ENCODE measurements at regions not wholly inside any gene's neighbourhood (a gene's known extent, or its start where the extent isn't known, plus 50 kb on each side); places are given as distances from the start of the nearest gene placed in this dataset.
A peak's percentile ranks its signal among the peaks of the same experiment; 100 is the strongest.

- no peak for DNase-seq
- intact Hi-C loops (cut with DNase I): no loop called here
These were observed 109.0 kb upstream of the SLC4A7 start for GRCh38 chr3:27593173-27593572.

DNA sequence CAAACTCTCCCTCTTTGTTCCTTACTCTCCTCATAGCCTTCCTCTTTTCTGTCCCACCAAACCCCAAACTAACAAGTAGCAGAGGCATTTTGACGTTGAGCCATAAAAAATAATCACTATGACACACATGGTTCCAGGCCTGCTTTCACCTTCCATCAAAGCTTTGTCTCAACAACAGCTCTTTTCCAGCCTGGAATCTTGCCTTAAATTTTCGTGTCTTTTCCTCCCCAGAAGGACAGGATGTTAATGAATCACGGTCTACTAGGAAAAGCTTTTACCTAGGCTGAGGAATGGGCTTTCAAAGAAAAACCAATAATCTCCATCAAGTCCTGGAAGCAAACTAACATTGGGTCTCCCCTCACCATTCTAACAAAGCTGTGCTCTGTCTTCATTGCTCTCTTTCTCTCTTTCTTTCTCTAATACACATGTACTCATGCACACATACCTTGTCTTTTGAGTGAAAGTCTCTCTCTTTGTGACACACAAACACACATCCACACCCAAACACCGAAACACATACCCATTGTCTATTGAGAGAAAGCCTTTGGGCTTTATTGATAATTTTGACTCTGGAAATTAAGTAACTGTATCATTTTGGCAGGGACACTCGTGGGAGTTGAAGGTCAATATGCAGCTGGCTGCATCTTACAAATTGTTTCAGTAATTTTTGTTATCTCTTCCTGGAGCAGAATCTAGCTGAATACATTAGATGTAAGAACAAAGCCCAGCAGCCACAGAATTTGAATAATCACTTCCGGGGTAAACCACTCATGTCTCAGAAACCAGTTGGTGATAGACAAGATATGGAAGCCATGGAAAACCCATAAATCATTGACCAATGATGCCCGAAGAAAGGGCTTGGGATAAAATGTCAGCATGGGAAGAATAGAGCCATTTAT, 107.4 kb upstream of the SLC4A7 start:
- DNase-seq: no peak
- intact Hi-C loops (cut with DNase I): no loop called here

GRCh38 chr3:27590437-27591298, 106.5 kb upstream of the SLC4A7 start:
- intact Hi-C loops (cut with DNase I): no loop called here
- DNase-seq: no peak

- DNase-seq: no peak
These were observed 105.6 kb upstream of the SLC4A7 start for GRCh38 chr3:27589795-27590194.

GRCh38 chr3:27585429-27585828, 101.2 kb upstream of the SLC4A7 start:
- intact Hi-C loops (cut with DNase I): no loop called here
- no peak for DNase-seq

More at GRCh38 chr3:27589795-27590194, 105.6 kb upstream of the SLC4A7 start:
- intact Hi-C loops (cut with DNase I): no loop called here

DNA sequence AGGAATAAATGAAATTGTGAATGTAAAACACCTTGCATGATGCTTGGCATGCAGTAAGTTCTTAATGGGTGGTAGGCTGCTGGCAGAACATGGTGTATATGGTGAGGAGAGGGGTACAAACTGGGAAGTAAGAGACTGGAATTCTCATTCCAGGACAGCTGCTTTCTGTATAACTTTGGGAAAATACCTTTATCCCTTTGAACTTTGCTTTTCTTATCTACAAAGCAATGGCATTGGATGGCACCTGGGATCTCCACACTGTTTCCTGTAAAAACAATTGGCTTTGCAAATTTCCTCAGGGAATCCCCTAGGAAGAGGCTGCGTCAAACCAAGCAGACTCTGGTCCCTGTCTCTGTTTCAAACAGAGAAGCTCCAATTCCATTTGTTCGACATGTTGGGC, 100.7 kb upstream of the SLC4A7 start:
- DNase-seq: no peak

DNA sequence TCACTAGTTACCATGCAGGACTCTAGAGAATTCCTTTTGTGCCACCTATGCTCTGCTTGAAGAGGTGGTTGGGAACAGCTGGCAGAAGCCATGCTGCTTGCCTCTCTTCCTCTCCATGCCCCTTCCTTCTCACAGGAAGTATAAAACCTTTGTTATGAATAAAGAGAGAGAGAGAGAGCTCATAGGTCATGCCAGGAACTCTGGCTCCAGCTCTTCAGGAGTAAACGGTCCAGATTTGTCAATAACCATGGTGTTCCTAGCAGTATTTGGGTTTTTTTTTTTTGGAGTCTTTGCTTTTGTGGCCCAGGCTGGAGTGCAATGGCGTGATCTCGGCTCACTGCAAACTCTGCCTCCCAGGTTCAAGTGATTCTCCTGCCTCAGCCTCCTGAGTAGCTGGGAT, 97.7 kb upstream of the SLC4A7 start:
- no peak for DNase-seq
- intact Hi-C loops (cut with DNase I): no loop called here

More for the DNA sequence above, 100.7 kb upstream of the SLC4A7 start:
- intact Hi-C loops (cut with DNase I): no loop called here

DNA sequence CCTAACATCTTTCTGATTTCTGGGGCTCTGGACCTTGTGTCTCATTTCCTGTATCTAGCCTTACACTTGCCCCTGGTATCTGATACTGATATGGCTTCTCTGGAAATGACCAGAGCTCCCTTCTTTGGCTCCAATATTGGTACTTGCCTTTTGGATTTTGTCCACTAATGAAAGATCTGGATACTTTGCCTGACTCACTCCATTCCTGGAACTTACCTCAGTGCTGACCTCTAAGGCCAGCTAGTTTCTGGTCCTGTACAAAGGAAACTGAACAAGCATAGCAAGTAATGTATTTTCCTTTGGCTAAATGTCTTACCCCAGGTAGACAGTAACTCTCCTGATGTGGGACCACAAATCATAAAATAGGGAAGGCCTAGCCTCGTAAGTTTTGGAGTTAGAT, 93.8 kb upstream of the SLC4A7 start:
- no peak for DNase-seq
- intact Hi-C loops (cut with DNase I): no loop called here

GRCh38 chr3:27577504-27577903, 93.3 kb upstream of the SLC4A7 start:
- intact Hi-C loops (cut with DNase I): no loop called here
- DNase-seq: no peak

- DNase-seq: no peak
- intact Hi-C loops (cut with DNase I): no loop called here
These were observed 92.0 kb upstream of the SLC4A7 start for GRCh38 chr3:27576171-27576570.

DNA sequence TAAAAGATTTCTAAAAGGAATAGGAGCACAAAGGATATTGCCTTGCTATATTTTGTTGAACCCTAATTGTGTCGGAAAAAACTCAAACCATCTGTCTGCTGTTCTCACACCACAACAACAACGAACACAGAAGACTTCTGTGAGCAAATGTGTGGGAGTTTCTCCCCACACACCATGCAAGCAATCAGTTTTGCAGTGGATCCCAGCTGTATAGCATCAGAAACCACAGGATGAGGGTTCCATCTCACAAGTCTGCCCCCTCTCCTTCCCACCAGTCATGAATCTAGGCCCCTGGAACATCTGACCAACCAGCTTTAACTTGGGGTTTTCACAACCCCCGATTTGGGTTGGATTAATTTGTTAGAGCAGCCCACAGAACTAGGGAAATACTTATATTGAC, 91.3 kb upstream of the SLC4A7 start:
- DNase-seq: no peak
- intact Hi-C loops (cut with DNase I): no loop called here

DNA sequence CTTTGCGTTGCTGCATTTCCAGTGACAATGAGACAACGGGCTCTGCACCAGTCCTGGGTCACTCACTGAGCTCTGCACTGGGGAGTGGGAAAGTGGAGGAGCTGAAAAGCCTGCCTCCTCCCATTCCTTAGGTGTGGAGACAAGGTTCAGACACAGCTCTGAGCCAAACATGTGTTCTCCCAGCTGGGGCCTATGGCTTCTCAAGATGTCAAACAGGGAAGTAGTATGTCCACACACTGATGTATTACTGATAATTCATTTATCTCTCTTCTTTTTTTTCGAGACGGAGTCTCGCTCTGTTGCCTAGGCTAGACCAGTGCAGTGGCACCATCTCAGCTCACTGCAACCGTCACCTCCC, 90.2 kb upstream of the SLC4A7 start:
- intact Hi-C loops (cut with DNase I): no loop called here

GRCh38 chr3:27573780-27574437, 89.7 kb upstream of the SLC4A7 start:
- DNase-seq: no peak
- intact Hi-C loops (cut with DNase I): no loop called here

More for the DNA sequence above, 90.2 kb upstream of the SLC4A7 start:
- no peak for DNase-seq

DNA sequence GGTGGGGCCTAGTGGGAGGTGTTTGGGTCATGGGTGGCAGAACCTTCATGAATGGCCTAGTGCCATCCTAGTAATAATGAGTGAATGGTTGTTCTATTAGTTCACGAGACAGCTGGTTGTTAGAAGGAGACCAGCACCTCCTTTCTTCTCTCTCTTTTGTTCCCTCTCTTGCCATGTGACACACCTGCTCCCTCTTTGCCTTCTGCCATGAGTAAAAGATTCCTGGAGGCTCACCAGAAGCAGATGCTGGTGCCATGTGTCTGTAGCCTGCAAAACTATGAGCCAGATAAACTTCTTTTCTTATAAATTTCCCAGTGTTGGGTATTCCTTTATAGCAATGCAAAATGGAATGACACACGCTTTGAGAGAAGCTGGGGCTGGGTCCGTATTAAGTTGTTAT, 89.0 kb upstream of the SLC4A7 start:
- peak in 1 of 10 donors; percentile 13 for DNase-seq
- intact Hi-C loops (cut with DNase I): no loop called here

DNA sequence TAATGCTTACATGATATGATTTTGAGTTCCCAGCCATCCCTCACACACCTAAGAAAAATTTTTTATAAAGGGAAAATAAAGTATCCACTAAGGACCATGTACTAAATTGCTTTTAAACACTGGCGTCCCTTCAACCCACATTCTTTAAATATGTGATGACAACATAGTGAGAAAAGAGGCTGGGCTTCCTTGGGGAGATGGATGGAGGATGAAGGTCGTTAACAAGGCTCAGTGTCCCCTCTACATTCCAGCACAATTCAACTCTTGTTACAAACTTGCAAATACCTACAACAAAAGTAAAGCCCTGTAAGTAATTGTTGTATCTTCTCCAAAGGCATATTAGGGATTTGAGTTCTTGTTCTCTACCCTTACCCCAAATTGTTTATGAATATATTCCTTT, 87.2 kb upstream of the SLC4A7 start:
- DNase-seq: no peak
- intact Hi-C loops (cut with DNase I): no loop called here

DNA sequence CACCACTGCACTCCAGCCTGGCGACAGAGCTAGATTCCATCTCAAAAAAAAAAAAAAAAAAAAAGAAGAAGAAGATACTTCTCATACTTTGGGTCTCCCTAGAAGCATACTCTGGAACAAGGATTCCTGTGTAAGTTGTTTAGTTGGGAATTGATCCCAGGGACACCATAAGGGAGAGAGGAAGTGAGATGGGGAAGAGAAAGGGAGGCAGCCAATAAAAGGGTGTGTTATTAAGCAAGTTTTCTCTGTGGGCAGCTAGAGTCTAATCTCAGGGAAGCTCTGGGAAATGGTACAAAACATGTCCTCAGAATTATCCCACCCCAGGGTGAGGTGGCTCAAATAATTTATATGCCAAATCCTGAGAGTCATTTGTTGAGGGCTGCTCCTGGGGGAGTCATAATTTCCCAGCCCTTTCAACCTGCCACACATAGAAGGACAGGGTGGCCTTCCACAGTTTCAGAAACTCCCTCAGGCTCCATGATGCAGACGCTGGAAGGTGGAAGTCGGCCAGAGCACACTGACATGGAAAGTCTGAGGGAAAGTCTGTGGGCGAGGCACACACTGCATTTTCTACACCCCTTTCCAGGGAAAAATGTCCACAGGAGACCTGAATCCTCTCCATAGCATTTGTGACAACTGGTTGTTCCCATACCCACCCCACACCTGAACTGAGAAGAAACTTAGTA, 86.4 kb upstream of the SLC4A7 start:
- DNase-seq: no peak
- intact Hi-C loops (cut with DNase I): no loop called here

GRCh38 chr3:27568393-27568792, 84.2 kb upstream of the SLC4A7 start:
- intact Hi-C loops (cut with DNase I): no loop called here
- peak; percentile 42 to 95 (median 69) for DNase-seq

DNA sequence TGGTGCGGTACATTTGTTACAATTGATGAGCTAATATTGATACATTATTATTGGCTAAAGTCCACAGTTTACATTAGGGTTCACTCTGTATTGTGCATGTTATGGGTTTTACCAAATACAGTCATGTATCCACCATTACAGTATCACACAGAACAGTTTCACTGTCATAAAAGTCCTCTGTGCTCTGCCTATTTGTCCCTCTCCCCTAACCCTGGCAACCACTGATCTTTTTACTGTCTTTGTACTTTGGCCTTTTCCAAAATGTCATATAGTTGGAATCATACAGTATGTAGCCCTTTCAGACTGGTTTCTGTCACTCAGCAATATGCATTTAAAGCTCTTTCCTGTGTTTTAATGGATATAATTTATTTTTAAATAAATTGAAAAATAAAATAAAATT, 83.1 kb upstream of the SLC4A7 start:
- intact Hi-C loops (cut with DNase I): no loop called here
- DNase-seq: no peak

DNA sequence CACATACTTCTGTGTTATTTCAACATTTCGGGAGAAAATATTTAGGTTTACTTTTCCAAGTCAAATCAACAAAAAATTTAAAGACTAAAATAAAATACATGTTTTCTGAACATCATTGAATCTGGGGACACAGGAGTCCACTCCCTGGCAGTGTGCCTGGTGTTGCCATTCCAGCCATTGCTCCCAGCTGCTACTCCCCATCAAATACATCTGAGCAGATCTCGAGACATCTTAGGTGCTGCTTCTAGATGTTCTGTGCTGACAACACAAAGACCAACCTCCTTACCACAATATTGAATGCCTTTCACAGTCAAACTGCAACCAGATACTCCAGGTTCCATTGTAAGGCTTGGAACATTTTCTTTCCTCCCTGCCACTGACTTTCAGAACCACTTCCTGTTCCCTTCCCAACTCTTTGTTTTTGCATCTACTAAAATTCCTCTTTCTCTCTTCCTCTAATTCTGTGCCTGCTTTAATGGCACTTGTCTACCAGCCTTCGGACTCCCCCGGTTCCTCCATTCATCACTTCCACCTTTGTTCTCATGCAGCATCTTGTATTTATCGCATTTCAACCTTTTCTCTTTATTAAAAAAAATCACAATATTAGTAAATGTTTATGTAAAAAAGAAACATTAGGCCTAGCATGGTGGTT, 81.1 kb upstream of the SLC4A7 start:
- intact Hi-C loops (cut with DNase I): no loop called here
- DNase-seq: peak in 1 of 10 donors; percentile 57

- DNase-seq: no peak
- intact Hi-C loops (cut with DNase I): no loop called here
These were observed 77.4 kb upstream of the SLC4A7 start for GRCh38 chr3:27561576-27561975.
